ENCODE measurements at regions not wholly inside any gene's neighbourhood (a gene's known extent, or its start where the extent isn't known, plus 50 kb on each side); places are given as distances from the start of the nearest gene placed in this dataset.

GRCh38 chr11:134515081-134515960, 103.3 kb upstream of the B3GAT1 start:
- no peak for DNase-seq (ENCODE audit: low read depth)

GRCh38 chr11:134514354-134514951, 102.4 kb upstream of the B3GAT1 start:
- no peak for DNase-seq (ENCODE audit: low read depth)

DNA sequence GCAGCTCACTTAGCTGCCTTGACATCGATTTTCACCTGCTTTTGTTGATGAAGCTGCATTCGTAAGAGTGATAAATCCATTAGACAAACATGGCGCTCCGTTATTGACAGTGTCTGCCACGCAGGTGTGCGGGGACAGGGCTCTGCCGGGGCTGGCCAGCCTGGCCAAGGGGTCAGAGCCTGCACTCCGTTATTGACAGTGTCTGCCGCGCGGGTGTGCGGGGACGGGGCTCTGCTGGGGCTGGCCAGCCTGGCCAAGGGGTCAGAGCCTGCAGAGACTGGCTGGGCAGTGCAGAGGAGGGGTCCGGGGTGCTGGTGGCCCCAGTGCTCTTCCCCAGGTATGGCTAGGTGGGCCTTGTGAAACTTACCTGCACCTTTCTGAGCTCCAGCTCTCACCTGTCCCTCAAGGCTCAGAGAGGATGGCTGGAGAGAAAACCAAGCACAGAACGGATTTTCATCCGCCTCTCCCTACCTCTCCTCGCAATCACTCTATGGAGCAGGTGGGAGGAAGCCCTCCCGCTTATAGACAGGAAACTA, 101.6 kb upstream of the B3GAT1 start:
- DNase-seq (ENCODE audit: low read depth): no peak

- no peak for DNase-seq (ENCODE audit: low read depth)
Measured at GRCh38 chr11:134512571-134513538, 100.8 kb upstream of the B3GAT1 start.

DNA sequence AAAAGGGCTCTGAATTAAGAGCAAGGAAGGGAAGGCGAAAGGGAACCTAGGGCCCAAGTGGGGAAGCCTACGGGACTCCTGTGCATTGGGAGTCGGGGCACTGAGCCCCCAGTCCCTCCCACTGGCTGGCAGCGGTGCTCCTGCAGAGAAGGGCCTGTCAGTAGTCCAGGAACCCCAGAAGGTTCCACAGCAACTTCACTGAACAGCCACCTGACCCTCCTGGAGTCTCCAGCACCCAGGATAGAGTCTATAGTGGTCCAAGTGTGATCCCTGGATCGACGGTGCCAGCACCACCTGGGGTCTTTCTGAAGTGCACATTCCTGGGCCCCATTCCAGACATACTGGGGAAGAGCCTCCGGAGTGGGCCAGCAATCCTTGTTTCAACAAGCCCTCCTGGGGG, 100.0 kb upstream of the B3GAT1 start:
- DNase-seq (ENCODE audit: low read depth): no peak

- DNase-seq (ENCODE audit: low read depth): no peak
Measured at GRCh38 chr11:134511255-134511654, 99.2 kb upstream of the B3GAT1 start.

- no peak for DNase-seq (ENCODE audit: low read depth)
Measured at GRCh38 chr11:134510233-134511040, 98.4 kb upstream of the B3GAT1 start.

DNA sequence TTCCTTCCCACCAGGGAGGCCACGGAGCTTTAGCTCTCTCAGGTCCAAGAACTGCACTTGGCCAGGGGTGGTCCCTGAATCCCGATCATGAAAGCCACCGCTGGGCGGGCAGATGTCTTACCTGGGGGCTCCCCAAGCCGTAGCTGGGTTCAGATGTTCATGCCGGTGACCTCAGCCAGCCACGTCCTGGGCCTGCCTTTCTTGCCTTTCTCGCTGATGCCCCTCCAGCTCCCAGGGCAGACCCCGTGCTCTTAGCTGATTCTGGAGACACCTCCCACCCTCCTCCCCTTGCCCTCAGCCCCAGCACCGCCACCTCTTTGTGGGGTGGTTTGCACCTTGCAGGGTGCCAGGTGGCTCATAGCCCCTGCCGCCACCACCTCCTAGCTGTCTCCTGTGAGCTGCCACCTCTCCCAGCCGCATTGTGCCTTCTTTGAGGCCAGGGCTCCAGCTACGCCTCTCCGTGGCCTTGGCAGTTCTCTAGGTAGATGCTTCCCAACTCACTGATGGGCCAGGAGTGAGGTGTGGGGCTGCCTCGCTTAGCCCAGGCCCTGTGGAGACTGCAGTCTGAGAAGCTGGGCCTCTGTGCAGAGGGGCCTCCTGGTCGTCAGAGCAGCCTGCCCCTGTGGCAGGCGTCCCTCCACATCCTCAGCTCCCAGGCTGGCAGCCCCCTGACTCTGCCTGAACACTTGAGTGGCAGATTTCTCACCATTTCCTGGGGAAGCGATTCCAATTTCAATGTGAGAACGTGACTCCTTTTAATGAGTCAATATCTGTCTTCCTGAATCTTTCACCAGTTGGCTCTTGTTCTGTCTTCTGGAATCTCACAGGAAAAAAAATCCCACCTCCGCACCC, 97.6 kb upstream of the B3GAT1 start:
- DNase-seq (ENCODE audit: low read depth): no peak

DNA sequence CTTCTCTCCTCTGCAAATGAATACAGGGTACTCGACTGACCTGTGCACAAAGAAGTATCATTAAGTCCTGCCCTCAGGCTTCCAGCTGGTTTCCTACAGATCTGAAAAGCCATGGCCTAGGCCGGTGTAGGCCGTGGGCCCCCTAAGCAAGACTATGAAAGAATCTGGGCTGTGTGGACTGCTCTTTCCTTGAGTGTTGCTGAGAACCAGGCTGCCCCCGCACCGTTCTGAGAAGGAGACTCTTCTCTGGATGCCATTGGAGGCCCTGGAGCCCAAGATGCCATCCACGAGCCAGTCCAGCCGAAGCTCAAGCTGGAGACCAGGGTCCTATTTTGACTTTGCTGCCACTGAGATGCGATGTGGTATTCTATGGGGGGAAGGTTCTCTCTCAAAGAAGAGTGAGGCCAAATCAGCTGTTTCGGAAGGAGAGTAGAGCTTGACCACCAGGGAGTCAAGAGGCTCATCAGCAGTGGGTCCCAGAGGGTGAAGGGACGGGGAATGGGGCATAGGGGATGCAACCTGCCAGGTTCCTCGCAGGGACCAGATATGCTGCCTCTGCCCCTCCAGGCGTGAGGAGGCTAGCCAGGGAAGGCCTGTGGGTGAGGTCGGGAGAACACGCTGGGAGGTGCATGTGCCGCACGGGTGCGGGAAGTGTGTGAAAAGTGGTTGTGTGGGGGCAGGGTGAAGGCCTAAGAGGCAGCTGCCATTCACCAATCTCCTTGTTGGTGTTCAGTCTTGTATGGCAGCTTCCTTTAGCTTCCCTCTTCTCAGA, 96.4 kb upstream of the B3GAT1 start:
- no peak for DNase-seq (ENCODE audit: low read depth)

GRCh38 chr11:134506046-134506445, 94.0 kb upstream of the B3GAT1 start:
- DNase-seq (ENCODE audit: low read depth): no peak

- DNase-seq (ENCODE audit: low read depth): no peak
Measured at GRCh38 chr11:134505125-134505524, 93.1 kb upstream of the B3GAT1 start.

GRCh38 chr11:134504146-134504905, 92.3 kb upstream of the B3GAT1 start:
- no peak for DNase-seq (ENCODE audit: low read depth)

GRCh38 chr11:134503596-134503995, 91.6 kb upstream of the B3GAT1 start:
- DNase-seq (ENCODE audit: low read depth): no peak

DNA sequence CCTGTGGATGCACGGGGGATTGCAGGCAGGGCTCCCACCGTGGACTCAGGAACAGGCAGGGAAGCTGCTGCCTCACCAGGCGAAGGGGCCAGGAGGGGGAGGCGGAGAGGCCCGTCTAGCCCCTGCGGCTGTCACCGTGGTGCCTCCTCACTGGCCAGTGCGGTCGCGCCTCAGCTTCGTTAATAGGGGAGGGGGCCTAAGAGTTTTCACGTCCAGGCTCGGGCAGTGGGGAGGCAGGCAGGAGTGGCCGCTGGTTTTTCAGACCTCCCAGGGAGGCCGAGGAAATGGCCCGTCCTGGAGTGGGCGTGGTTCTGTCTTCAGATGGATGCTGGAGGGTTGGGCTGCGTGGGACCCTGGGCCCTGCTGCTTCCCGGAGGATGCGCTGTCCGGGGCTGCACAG, 91.1 kb upstream of the B3GAT1 start:
- DNase-seq (ENCODE audit: low read depth): no peak

- DNase-seq (ENCODE audit: low read depth): no peak
Measured at GRCh38 chr11:134502153-134502550, 90.1 kb upstream of the B3GAT1 start.

DNA sequence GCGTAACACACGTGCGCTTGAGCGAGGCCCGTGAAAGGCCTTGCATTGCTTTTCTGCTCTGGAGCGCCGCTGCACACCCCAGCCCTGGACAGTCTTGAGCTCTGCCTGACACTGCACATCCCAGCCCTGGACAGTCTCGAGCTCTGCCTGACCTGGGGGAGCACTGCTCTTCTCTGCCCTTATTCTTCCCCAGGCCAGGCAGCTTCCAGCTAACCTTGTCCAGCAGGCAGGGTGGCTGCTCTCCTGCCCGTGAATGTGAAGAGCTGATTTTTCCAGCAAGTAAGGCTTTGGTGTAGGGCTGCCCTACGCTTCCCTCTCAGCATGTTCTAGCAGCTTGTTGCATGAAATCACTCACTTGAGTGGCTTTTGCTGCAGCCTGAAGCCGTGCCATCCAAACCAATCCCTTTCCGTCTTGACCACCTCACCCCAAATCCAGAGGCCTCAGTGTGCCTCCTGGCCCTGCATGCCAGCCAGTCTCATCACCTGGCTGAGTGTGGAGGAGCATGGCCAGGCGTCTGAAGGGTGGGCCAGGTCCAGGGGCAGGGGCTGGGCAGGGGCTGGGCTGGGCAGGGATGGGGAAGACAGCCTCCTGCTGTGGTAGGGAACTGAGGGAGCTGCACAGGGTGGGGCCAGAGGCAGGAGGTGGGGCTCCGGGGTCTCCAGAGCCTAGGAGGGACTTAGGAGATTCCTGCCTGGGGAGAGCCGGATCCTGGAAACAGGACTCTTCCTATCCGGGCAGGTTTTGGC, 89.5 kb upstream of the B3GAT1 start:
- DNase-seq (ENCODE audit: low read depth): no peak

- DNase-seq (ENCODE audit: low read depth): no peak
Measured at GRCh38 chr11:134500621-134501020, 88.6 kb upstream of the B3GAT1 start.

DNA sequence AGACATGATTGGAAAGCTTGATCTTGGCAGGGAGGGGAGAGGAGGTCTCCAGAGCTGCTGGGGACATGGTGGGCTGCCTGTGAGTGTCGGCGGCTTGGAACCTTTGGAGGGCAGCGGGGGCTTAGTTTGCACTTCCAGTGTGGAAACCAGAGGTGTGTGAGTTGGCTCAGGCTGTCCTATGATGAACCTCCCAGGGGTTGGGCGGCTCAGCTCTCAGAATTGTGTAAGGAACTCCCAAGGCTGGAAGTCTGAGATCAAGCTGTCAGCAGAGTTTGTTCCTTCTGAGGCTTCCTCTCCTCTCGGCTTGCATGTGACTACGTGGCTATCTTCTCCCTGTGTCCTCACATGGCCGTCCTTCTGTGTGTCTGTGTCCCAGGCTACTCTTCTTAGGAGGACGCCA, 87.9 kb upstream of the B3GAT1 start:
- no peak for DNase-seq (ENCODE audit: low read depth)
